ENCODE measurements at regions not wholly inside any gene's neighbourhood (a gene's known extent, or its start where the extent isn't known, plus 50 kb on each side); places are given as distances from the start of the nearest gene placed in this dataset.

DNA sequence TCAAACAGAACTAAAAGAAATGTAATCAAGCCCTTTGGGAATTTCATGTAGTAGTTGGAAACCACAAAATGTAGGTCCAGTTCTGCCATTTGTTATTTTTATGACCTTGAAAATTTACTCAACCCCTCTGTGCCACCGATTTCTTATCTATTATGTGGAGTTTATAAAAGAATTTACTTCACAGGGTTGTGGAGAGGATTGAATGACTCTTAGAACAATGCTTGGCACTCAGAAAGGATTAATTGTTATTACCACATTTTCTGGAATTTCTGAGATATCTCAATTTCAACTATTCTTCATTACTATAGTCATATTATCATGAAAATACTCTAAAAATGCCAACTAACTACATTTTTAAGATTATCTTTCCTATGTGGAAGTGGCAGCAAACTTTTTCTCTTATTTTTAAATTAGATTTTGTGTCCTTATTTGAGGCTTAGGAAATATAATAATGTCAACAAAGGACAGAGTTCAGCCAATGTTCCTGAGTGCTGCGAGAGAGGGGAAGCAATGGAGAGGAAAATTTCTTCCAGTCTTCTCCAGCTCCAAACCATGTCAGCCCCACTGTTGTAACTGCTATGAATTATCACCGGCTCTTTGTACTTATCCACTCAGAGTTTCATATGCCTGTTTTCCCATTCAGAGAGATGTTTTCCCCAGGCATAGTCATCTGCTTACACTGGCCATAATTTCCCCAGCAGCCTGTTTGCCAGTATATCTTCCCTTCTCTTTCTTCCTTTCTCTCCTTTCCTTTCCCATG, 525.6 kb downstream of the SPATA31D1 start:
- H3K9me2 ChIP-seq (ENCODE audit: insufficient read depth, low read length): no peaks in the 10 kb centered on the region
- no peaks in the 10 kb centered on the region for H3K79me2 ChIP-seq (replicated peaks; ENCODE audit: insufficient read depth, low read length)
- H4K20me1 ChIP-seq (ENCODE audit: insufficient read depth): no peaks in the 10 kb centered on the region
- no peak overlapping the region for H3K4me2 ChIP-seq (ENCODE audit: low read length)
- H3K27ac ChIP-seq (ENCODE audit: low read length): no peak overlapping the region
- no peaks in the 10 kb centered on the region for H3F3A ChIP-seq (ENCODE audit: insufficient read depth, low read length, poor library complexity, severe bottlenecking)
- H3K9ac ChIP-seq (ENCODE audit: low read length): no peak overlapping the region
- no peaks in the 10 kb centered on the region for H3K27me3 ChIP-seq (ENCODE audit: insufficient read depth, low read depth, low read length)
- TF ChIP-seq MXI1 (conservative IDR thresholded peaks at IDR 0.05; ENCODE audit: poor library complexity, severe bottlenecking) (no peak), TAF1 (IDR thresholded peaks at IDR 0.05; ENCODE audit: low read depth) (no peak), EP300 (conservative IDR thresholded peaks at IDR 0.05; ENCODE audit: poor library complexity, severe bottlenecking) (no peak), SMC3 (conservative IDR thresholded peaks at IDR 0.05; ENCODE audit: poor library complexity) (no peak), EZH2 (IDR thresholded peaks at IDR 0.05; ENCODE audit: borderline replicate concordance, insufficient read depth, low read length, poor library complexity, severe bottlenecking) (no peak), RAD21 (conservative IDR thresholded peaks at IDR 0.05) (no peak), POLR2AphosphoS5 (IDR thresholded peaks at IDR 0.05) (no peak)
- TF ChIP-seq, protein P1, sequence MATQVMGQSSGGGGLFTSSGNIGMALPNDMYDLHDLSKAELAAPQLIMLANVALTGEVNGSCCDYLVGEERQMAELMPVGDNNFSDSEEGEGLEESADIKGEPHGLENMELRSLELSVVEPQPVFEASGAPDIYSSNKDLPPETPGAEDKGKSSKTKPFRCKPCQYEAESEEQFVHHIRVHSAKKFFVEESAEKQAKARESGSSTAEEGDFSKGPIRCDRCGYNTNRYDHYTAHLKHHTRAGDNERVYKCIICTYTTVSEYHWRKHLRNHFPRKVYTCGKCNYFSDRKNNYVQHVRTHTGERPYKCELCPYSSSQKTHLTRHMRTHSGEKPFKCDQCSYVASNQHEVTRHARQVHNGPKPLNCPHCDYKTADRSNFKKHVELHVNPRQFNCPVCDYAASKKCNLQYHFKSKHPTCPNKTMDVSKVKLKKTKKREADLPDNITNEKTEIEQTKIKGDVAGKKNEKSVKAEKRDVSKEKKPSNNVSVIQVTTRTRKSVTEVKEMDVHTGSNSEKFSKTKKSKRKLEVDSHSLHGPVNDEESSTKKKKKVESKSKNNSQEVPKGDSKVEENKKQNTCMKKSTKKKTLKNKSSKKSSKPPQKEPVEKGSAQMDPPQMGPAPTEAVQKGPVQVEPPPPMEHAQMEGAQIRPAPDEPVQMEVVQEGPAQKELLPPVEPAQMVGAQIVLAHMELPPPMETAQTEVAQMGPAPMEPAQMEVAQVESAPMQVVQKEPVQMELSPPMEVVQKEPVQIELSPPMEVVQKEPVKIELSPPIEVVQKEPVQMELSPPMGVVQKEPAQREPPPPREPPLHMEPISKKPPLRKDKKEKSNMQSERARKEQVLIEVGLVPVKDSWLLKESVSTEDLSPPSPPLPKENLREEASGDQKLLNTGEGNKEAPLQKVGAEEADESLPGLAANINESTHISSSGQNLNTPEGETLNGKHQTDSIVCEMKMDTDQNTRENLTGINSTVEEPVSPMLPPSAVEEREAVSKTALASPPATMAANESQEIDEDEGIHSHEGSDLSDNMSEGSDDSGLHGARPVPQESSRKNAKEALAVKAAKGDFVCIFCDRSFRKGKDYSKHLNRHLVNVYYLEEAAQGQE (IDR thresholded peaks at IDR 0.05; ENCODE audit: borderline replicate concordance): no peak
- TF ChIP-seq, protein P2, sequence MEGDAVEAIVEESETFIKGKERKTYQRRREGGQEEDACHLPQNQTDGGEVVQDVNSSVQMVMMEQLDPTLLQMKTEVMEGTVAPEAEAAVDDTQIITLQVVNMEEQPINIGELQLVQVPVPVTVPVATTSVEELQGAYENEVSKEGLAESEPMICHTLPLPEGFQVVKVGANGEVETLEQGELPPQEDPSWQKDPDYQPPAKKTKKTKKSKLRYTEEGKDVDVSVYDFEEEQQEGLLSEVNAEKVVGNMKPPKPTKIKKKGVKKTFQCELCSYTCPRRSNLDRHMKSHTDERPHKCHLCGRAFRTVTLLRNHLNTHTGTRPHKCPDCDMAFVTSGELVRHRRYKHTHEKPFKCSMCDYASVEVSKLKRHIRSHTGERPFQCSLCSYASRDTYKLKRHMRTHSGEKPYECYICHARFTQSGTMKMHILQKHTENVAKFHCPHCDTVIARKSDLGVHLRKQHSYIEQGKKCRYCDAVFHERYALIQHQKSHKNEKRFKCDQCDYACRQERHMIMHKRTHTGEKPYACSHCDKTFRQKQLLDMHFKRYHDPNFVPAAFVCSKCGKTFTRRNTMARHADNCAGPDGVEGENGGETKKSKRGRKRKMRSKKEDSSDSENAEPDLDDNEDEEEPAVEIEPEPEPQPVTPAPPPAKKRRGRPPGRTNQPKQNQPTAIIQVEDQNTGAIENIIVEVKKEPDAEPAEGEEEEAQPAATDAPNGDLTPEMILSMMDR (IDR thresholded peaks at IDR 0.05; ENCODE audit: poor library complexity, severe bottlenecking): no peak
- no peak overlapping the region for H2AFZ ChIP-seq (ENCODE audit: low read depth, low read length)
- no peaks in the 10 kb centered on the region for H3K36me3 ChIP-seq (ENCODE audit: insufficient read depth, low read length)
- no peak overlapping the region for H3K4me3 ChIP-seq (ENCODE audit: low read length)
- H3K9me3 ChIP-seq (ENCODE audit: low read length): no peaks in the 10 kb centered on the region

DNA sequence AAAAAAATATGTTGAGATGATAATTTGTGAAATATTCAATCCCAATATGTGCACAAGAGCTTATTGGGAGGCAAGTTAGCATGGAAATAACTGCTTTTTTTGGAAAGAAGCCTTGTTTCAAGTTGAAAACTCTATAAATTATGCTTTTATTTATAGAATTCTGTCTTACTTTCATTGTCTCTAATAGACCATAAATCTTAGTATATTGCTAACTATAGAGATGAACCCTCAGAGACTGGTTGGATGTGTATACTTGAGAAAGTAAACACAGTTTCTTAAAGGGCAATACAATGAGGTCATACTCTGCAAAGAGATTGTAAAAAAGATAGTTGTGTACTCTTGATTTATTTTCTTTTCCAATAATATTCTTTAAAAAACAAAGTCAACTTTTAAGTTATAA, 530.3 kb downstream of the SPATA31D1 start:
- no peaks in the 10 kb centered on the region for H3K9me3 ChIP-seq (ENCODE audit: low read length)
- H3K36me3 ChIP-seq (ENCODE audit: insufficient read depth, low read length): no peaks in the 10 kb centered on the region
- H3K27ac ChIP-seq (ENCODE audit: low read length): no peak overlapping the region
- H3K4me3 ChIP-seq (ENCODE audit: low read length): no peak overlapping the region
- no peak overlapping the region for H3K9ac ChIP-seq (ENCODE audit: low read length)
- H2AFZ ChIP-seq (ENCODE audit: low read depth, low read length): no peak overlapping the region
- no peaks in the 10 kb centered on the region for H3F3A ChIP-seq (ENCODE audit: insufficient read depth, low read length, poor library complexity, severe bottlenecking)
- TF ChIP-seq, protein P1 (IDR thresholded peaks at IDR 0.05; ENCODE audit: borderline replicate concordance): no peak
- TF ChIP-seq, protein P2 (IDR thresholded peaks at IDR 0.05; ENCODE audit: poor library complexity, severe bottlenecking): no peak
- TF ChIP-seq MXI1 (conservative IDR thresholded peaks at IDR 0.05; ENCODE audit: poor library complexity, severe bottlenecking): no peak
- TF ChIP-seq TAF1 (IDR thresholded peaks at IDR 0.05; ENCODE audit: low read depth): no peak
- TF ChIP-seq RAD21 (conservative IDR thresholded peaks at IDR 0.05): no peak
- no peak for TF ChIP-seq POLR2AphosphoS5 (IDR thresholded peaks at IDR 0.05)
- TF ChIP-seq EP300 (conservative IDR thresholded peaks at IDR 0.05; ENCODE audit: poor library complexity, severe bottlenecking): no peak
- TF ChIP-seq EZH2 (IDR thresholded peaks at IDR 0.05; ENCODE audit: borderline replicate concordance, insufficient read depth, low read length, poor library complexity, severe bottlenecking): no peak
- no peak for TF ChIP-seq SMC3 (conservative IDR thresholded peaks at IDR 0.05; ENCODE audit: poor library complexity)
- no peaks in the 10 kb centered on the region for H3K79me2 ChIP-seq (replicated peaks; ENCODE audit: insufficient read depth, low read length)
- no peak overlapping the region for H3K4me2 ChIP-seq (ENCODE audit: low read length)
- H3K27me3 ChIP-seq (ENCODE audit: insufficient read depth, low read depth, low read length): no peaks in the 10 kb centered on the region
- H4K20me1 ChIP-seq (ENCODE audit: insufficient read depth): no peaks in the 10 kb centered on the region
- H3K9me2 ChIP-seq (ENCODE audit: insufficient read depth, low read length): no peaks in the 10 kb centered on the region
